Ovary (tissue), 3 donors: ENCODE measurements at regions not wholly inside any gene's neighbourhood (a gene's known extent, or its start where the extent isn't known, plus 50 kb on each side); places are given as distances from the start of the nearest gene placed in this dataset.

Experiments used
- POLR2A ChIP-seq: fragments of 450-650 bp; IDR thresholded peaks from one replicate; pipeline ENCODE4 v1.6.1; 2017; ENCODE audit warnings: antibody characterized with exemption, mild to moderate bottlenecking, moderate library complexity
- TF ChIP-seq, protein P1 (sequence below), 3 donors: fragments of 450-650 bp in 2 of 3; fragments of 200-600 bp in 1 of 3; IDR thresholded peaks; one replicate each; pipeline versions ENCODE4 v1.5.1 to v1.8.0; 2016 to 2022; ENCODE audit warnings: antibody characterized with exemption in 3 of 3, mild to moderate bottlenecking in 1 of 3
- donor health status: DM: no; HTN: no; CAD: no.

DNA sequence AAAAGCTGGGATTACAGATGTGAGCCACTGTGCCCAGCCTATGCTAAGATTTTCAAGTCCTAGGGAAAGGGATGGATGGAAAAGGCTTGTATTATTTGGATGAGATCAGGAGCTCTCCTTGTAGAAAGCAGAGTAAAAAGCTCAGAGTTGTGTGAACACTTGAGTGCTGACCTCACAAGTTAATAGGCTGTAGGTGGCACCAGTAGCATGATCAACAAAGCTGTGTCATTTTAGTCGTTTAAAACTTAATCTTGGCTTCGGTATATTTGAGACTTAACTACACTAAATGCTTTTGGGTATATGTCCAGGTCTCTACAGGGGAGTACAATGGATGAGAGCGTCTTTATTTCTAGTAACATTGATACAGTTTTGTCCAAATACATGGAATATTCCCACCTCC lies 264.2 kb downstream of the TMEM38B start:
- TF ChIP-seq, protein P1, sequence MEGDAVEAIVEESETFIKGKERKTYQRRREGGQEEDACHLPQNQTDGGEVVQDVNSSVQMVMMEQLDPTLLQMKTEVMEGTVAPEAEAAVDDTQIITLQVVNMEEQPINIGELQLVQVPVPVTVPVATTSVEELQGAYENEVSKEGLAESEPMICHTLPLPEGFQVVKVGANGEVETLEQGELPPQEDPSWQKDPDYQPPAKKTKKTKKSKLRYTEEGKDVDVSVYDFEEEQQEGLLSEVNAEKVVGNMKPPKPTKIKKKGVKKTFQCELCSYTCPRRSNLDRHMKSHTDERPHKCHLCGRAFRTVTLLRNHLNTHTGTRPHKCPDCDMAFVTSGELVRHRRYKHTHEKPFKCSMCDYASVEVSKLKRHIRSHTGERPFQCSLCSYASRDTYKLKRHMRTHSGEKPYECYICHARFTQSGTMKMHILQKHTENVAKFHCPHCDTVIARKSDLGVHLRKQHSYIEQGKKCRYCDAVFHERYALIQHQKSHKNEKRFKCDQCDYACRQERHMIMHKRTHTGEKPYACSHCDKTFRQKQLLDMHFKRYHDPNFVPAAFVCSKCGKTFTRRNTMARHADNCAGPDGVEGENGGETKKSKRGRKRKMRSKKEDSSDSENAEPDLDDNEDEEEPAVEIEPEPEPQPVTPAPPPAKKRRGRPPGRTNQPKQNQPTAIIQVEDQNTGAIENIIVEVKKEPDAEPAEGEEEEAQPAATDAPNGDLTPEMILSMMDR (IDR thresholded peaks at IDR 0.05) = no peak
- TF ChIP-seq POLR2A = no peak
